Upper lobe of left lung (tissue), 4 donors: ENCODE measurements at regions not wholly inside any gene's neighbourhood (a gene's known extent, or its start where the extent isn't known, plus 50 kb on each side); places are given as distances from the start of the nearest gene placed in this dataset.
"Not testable (repeated sequence)": the region's sequence is repeated elsewhere in the genome, so short reads cannot be mapped to it uniquely, and the experiment has no call there.

Experiments used
- CTCF ChIP-seq, 6 experiments: fragments of 450-650 bp in 4 of 6; fragments of 200-600 bp in 2 of 6; sonication (generic) in 2 of 6; IDR thresholded peaks; one replicate each; pipeline ENCODE4 v1.5.1; 2016 to 2019; ENCODE audit warnings: antibody characterized with exemption in 6 of 6
- POLR2A ChIP-seq, 4 donors: fragments of 450-650 bp; IDR thresholded peaks; one replicate each; pipeline ENCODE4 v1.5.1; 2016 to 2017; ENCODE audit warnings: antibody characterized with exemption in 4 of 4, mild to moderate bottlenecking in 2 of 4
- POLR2AphosphoS5 ChIP-seq, 2 donors: sonication (generic); formaldehyde crosslinking; IDR thresholded peaks; one replicate each; pipeline ENCODE4 v1.5.1; 2017; ENCODE audit warnings: antibody characterized with exemption in 2 of 2

- not testable (repeated sequence) for TF ChIP-seq CTCF, POLR2A, POLR2AphosphoS5 (IDR thresholded peaks at IDR 0.05)
These were observed 1095.2 kb downstream of the RPIA start for GRCh38 chr2:89786642-89787041.
